Stimulated activated CD4-positive, alpha-beta T cell treated with anti-CD3 and anti-CD28 coated beads, Interleukin-12 subunit alpha, Interleukin-12 subunit beta, amount 100 ng/mL, for 4 hours (primary cell): ENCODE measurements at regions not wholly inside any gene's neighbourhood (a gene's known extent, or its start where the extent isn't known, plus 50 kb on each side); places are given as distances from the start of the nearest gene placed in this dataset.
"Not testable (repeated sequence)": the region's sequence is repeated elsewhere in the genome, so short reads cannot be mapped to it uniquely, and the experiment has no call there.

Source experiments
- DNase-seq: peaks from one replicate; pipeline ENCODE4 v3.0.0-alpha.2; 2020

- peak; percentile 24 for DNase-seq
Measured at GRCh38 chr2:87075054-87075790, 53.6 kb upstream of the PLGLB1 start.

DNA sequence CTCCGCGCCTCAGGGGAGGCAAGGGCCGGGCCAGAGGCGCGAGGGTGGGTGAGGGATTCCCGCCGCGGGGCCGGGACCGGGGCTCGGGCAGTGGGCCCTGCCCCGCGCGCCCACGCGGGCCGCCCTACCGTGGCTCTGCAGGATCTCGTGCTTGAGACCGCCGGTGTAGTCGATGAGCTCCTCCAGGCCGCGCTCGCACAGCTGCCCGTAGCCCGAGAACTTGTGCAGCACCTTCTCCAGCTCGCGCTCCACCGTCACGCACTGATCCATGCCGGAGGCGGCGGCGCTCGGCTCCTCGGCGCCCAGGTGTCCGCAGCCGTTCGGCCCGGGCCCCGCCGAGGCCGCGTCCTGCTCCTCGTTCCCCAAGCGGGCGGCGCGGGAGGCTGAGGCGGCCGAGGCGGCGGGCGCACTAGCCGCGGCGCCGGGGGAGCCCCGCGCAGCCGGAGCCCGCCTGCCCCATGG, 54.2 kb upstream of the PLGLB1 start:
- peak; percentile 50 for DNase-seq

GRCh38 chr2:87076253-87077123, 54.8 kb upstream of the PLGLB1 start:
- peak; percentile 88 for DNase-seq

- DNase-seq = not testable (repeated sequence)
Measured at GRCh38 chr2:87077124-87077446, 55.4 kb upstream of the PLGLB1 start.

DNA sequence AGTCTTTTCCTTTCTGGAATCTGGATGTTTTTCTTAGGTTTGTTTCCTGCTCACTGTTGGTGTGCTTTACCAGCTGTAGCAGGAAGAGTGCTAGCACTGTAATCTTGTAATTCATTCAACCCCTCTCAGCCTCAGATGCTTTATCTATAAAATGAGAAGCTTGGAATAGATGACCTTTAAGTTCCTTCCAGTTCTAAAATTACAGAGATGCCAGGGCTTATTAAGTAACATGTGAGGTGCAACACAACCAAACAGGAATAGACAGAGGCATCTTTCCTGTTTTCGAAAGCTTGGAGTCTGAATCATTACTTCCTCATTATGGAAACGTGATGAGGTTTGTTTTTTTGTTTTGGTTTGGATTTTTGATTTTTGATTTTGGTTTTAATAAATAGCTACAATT, 60.1 kb upstream of the PLGLB1 start:
- not testable (repeated sequence) for DNase-seq

DNA sequence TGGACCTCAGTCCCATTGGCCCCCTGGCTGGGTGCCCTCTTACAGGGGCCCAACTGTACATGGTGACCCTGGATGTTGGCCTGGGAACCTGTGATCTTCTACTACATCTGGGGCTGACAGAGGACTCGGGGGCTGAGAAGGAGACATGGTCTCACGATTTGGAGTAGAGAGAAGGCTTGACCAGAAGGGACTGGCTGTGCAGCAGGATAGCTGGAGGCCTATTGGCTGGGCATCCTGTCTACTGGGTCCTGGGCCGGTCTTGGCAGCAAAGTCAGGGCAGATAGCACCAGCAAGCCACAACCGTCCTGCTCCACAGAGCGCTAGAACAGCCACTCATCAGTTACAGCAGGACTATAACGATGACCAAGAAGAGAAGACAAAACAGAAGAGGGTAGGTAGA, 66.4 kb upstream of the PLGLB1 start:
- not testable (repeated sequence) for DNase-seq

DNA sequence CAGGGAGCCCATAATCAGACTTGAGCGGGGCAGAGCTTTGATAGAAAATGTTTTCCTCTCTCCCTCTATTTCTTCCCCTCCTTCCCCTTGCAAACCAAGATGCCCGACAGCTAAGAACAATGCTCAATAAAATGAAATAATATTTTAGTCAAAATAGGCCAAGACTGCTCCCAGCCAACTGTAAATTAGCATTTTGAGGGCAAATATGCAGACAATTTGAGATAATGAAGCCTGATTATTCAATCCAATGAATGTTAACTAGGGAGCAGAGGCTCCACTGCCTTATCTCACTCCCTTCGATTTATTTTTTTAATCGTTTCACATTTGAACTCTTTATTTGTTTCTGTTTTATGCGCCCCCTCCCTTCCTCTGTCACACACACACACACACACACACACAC, 67.8 kb upstream of the PLGLB1 start:
- DNase-seq = not testable (repeated sequence)

DNA sequence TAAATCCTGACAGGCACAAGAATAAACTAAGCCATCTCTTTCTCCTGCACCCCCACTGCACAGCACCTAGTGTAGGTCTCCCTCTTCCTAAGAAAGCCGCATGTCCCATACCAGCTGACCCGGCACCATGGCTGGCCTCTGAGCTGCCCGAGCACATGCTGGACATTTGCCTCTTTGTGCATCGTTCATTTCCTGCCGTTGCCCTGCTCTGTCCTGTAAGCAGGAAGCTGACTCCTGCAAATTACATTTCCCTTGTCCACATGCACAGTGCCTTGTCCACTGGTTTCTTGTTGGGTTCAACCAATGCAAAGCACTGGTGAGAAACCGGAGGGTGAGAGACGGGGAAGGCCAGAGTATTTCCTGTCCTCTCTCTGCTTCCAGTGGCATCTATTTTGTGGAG, 71.6 kb upstream of the PLGLB1 start:
- DNase-seq = not testable (repeated sequence)

GRCh38 chr2:87093937-87094529, 72.4 kb upstream of the PLGLB1 start:
- DNase-seq = not testable (repeated sequence)

DNA sequence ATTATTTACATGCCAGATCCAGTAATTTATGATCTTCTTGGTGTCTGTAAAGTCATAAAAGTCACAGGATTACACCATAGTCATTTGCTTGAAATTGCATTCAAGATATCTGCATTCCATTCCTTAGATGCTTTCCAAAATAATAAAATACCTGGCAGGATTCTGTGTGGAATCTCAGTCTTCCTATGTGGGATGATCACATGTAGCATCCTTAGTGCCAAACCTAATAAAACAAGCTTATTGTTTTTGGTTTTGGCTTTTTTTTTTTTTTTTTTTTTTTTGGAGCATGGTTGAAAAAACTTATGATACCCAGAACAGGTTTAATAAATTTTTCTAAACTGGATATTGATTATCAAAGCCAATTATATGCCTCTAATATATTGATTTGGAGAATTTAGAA, 74.2 kb upstream of the PLGLB1 start:
- not testable (repeated sequence) for DNase-seq

DNA sequence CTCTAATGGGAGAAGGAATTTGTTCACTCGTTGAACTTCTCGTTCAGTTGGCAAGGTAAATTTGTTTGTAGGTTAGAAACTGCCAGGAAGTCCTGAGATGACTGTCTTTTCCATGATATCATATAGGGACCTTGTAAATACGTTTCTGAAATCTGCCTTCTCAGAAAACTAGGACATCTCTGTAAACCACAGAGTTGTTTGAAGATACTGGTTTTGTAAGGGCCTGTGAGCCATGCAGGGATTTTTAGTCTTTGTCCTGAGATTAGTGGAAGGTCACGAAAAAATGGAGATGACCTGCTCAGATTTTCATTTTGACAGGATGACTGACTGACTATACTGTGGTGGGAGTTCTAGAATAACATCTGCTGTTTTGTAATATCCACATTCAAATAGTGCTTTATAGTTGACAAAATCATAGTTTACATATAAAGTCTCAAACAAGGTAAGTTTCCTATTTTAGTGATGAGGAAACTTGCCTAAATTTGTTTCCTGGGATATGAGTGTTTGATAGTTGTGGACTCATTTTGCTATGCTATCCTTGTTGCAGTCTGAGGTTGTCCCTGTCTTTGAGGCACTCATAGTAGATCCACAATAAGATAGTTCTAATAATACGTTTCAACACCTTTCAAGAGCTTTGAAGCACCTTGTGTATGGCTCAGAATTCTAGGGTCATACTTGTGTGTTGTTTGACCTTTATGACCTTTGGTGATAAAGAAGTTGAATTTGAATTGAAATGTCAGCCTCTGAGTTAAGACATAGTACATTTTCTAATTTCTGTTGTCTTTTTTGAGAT, 107.3 kb upstream of the PLGLB1 start:
- DNase-seq = not testable (repeated sequence)

GRCh38 chr2:87132577-87132976, 110.9 kb upstream of the PLGLB1 start:
- DNase-seq = not testable (repeated sequence)

- not testable (repeated sequence) for DNase-seq
Measured at GRCh38 chr2:87151835-87152493, 130.3 kb upstream of the PLGLB1 start.

DNA sequence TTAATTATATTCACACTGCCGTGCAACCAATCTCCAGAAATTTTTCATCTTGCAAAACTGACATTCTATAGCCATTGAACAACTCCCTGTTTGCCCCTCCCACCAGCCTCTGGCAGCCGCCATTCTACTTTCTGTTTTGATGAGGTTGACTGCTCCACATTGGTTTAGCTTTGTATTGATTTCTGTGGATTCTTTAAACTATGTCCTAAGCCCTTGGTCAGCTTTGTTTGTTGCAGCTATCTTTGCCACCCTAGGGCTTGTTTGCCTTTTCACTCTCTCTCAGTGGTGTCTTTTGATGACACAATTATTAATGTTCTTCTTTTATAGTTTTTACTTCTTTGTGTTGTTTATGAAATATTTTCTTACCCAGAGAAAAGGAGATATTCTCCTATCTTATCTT, 152.8 kb upstream of the PLGLB1 start:
- not testable (repeated sequence) for DNase-seq

GRCh38 chr2:87183373-87183772, 161.7 kb upstream of the PLGLB1 start:
- not testable (repeated sequence) for DNase-seq

DNA sequence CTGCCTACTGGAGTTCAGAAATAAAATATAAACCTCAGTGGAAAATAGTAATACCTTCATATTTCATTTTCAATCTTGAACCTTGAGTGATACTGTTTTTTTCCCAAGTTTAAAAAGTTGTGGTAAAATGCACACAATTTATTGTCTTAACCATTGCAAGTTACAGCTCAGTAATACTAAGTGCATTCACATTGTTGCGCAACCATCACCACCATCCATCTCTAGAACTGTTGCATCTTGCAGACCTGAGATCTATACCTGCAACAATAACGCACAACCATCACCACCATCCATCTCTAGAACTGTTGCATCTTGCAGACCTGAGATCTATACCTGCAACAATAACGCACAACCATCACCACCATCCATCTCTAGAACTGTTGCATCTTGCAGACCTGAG, 162.6 kb upstream of the PLGLB1 start:
- DNase-seq = not testable (repeated sequence)

- not testable (repeated sequence) for DNase-seq
Measured at GRCh38 chr2:87189214-87189613, 167.6 kb upstream of the PLGLB1 start.

DNA sequence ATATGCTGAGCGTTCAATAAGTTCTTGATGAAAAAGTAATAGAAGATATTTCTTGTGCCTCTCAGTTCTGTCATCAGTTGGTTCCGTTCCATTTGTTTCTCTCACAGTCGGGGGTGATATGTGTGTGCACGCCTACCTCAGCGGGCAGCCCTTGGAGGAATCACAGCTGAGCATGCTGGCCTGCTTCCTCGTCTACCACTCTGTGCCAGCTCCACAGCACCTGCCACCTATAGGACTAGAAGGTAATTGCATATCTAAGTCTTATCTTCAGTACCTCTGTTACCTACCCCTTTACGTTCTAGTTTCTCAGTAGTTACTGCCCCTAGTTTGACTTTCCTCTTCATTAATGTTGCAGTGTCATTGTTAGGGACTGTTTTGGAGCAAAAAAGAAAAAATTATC, 171.7 kb upstream of the PLGLB1 start:
- DNase-seq = not testable (repeated sequence)

GRCh38 chr2:87194254-87194999, 172.8 kb upstream of the PLGLB1 start:
- not testable (repeated sequence) for DNase-seq

- not testable (repeated sequence) for DNase-seq
Measured at GRCh38 chr2:87196720-87197388, 175.2 kb upstream of the PLGLB1 start.

GRCh38 chr2:87198422-87198821, 176.8 kb upstream of the PLGLB1 start:
- DNase-seq = not testable (repeated sequence)
